ENCODE measurements at regions not wholly inside any gene's neighbourhood (a gene's known extent, or its start where the extent isn't known, plus 50 kb on each side); places are given as distances from the start of the nearest gene placed in this dataset.

DNA sequence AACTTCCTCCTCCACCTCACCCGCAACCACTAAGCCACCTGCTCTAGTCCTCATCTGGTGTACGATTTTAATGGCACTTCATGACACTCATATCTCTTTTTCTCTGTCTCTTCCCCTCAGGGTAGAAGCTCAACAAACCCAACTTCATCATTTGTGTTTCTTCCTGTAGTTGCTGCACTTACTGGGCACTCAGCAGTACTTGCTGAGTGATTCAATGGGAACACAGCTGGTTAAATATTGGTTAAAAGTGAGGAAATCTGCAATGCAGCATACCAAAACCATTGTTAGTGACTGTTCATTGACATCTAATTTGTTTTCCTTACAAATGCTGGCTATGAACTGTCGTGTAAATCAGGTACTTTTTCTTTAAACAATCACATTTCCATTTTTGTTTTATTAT lies 541.1 kb upstream of the PRMT6 start:
- no peak for DNase-seq

DNA sequence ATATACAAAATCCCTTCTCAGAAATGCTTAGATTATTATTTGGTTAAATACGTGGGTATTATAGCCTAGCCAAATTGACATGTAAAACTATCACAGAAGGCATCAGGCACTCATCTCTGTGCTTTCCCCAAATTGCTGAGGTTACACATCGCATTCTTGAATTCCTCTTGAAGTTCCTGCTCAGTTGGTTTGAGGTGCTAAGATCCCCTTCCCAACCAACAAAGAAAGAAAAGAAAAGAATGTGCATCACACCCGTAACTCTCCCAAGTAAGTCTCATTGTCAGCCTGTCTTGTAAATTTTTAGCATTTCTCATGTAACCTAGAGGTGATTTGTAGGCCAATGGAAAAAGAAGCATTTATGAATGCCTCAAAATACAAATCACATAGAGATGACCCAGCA lies 539.2 kb upstream of the PRMT6 start:
- no peak for DNase-seq

DNA sequence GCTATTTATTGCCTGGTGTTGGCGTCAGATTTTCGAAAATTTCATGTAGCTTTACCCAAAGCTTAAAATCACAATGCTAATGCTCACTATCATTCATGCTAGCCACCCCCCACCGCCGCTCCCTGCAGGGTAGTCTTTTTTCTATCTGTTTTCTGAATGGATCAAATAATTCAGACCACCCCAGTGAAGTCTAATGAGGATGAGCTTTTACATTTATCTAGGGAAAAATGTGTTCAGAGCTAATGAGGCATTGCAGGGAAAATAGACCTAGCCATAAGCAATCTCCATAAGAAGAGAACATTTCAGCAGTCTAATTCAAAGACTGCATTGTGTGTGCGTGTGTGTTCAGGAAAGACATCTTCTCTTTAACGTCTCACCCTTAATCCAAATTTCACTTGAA lies 533.0 kb upstream of the PRMT6 start:
- DNase-seq: no peak

DNA sequence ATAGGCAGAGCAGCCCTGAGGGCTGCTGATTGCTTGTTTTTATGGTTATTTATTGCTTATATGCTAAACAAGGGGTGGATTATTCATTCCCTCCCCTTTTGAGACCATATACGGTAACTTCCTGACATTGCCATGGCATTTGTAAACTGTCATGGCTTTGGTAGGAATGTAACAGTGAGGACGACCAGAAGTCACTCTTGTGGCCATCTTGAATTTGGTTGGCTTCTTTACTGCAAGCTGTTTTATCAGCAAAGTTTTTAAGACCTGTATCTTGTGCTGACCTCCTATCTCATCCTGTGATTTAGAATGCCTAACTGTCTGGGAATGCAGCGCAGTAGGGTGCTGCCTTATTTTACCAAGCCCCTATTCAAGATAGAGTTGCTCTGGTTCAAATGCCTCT lies 531.8 kb upstream of the PRMT6 start:
- DNase-seq: no peak

DNA sequence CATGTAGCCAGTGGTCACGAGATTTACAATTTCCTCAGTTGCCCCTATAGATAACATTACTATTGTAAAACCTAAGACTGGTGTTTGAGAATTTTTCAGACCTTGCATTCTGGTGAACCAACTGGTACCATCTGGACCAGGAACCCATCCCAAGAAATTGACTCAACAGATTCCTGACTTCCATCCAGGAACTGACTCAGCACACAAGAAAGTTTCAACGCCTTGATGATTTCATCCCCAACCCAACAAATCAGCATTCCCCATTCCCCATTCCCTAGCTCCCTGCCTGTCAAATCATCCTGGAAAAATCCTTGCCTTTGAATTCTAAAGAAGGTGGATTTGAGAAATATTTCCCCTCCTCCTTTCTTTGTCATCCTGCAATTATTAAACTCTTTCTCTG lies 529.8 kb upstream of the PRMT6 start:
- DNase-seq: no peak

DNA sequence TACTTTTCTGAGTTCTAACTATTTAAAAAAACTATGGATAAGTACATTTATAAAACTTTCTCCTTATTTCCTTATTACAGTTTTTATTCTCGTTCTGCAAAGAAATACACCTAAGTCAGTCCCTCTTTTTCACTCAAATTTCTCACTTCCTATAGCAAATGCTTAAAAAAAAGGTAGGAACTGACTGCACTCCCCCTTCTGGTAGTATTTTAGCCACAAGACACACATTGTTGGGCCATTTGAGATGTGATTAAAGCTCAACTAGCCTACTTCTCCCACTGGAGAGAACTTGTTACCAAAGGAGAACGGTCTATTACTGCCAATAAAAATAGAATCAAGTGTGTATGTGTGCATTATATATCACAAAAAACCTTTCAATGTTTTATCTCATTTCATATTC lies 521.9 kb upstream of the PRMT6 start:
- DNase-seq: no peak

DNA sequence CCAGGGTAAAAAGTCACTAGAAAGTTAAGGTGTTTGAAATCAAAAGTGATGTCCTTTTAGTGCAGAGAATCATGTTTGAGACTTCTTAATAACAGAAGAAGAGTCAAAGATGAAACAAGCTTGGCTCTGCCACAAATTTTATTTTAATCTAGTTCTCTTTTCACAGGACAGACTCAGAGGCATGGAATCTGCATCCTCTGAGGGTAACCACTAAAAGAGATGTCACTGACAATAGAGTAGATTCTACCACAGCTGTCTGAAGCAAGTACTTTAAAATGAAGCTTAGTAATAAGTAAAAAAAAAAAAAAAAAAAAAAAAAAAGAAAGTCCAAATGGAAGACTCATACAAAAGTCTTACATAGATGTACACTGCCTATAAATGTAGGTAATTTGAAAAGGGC lies 519.7 kb upstream of the PRMT6 start:
- DNase-seq: no peak

DNA sequence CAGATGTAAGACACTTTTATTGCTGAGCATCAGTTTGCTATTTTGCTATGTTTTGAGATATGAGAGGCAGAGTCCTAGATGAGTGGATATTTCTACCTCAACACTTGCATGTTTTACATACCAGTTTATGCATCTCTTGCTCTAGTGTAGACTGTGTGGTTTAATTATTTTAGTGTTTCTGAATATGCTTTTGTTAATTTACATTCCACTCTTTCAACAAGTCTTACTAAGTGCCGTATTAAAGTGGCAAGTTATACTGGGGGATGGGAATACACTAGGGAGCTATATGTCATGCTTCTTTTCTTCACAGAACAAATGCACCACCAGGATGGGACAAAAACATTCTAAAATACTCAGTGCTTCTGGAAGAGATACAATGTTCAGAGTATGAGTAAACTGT lies 507.7 kb upstream of the PRMT6 start:
- DNase-seq: no peak

DNA sequence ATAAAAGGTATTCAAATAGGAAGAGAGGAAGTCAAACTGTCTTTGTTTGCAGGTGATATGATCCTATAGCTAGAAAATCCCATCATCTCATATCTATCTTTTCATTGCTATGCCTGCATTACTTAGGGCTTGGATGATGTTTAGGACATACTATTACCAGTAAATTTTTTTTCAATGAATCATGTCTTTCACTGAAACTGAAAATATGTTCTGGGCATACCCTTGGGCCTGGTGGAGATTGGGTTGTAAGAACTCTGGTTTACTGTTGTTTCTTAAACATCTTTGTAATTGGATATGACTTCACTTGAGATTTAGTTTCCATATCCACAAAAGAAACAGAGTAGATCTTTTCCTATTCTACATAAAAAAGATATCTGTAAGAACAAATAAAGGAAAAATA lies 502.2 kb upstream of the PRMT6 start:
- no peak for DNase-seq

DNA sequence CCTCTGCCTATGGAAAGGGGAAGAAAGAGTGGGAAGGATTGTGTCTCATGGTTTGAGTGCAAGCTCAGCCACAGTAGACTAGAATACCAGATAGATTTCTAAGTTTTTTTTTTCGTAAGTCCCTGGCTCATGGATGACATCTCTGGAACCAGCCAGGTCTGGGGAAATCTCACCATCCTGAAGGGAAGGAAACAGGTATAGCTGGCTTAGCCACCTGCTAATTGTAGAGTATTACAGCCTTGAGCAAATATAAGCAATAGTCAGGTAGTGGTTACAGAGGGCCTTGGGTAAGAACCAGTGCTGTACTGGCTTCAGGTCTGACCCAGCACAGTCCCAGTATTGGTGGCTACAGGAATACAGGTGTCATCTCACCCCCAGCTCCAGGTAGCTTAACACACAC lies 500.9 kb upstream of the PRMT6 start:
- no peak for DNase-seq

DNA sequence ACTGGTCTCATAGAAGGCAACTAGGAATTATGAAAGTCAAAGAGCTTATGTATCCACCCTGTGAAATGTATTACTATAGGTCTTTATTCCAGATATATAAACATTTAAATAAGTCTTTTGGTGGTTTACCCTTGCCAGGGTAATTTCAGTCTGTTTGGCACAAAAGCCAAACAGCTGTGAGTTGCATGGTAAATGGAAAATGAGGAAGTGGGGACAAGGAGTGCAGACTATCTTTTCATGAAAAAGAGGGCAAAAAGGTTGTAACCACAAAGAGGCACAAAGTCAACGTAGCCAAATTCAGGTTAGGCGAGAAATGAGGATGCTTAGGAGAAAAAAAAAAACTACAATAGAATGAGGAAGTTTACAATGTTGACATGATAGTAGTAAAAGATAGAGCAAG lies 492.3 kb upstream of the PRMT6 start:
- DNase-seq: no peak

DNA sequence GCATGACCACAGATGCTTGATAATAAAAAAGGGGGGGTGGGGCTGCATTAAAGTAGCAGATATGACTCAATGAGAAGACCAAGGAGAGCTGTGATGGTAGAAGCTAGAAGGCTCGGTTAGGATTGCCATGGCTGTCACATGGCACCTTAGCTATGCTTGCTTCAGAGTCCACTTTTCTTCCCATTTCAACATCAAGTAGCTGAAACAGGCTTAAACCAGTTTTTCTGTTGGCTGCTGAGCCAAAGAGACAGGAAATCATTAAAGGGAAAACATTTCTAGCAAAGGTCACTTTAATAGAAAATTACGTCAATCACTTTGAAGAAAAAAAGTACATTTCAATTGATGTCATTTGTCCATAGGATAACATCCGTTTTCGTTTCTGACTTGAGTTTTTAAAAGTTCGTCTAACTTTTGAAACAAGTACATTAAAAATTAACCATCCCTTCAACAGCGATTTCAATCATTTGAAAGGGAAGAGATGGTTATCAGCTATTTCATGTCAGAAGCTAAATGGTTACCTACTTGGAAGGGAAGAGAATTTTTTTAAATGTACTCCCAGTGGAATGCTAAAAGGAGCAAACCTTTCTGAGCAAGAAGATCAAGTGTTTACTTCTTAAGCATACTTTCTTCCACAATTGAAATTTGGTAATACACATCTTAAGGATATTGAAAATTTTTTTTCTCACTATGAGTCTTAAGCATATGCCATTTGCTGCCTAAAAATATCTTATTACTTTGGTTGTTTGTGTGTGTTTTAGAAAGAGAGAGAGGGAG lies 488.1 kb upstream of the PRMT6 start:
- no peak for DNase-seq

DNA sequence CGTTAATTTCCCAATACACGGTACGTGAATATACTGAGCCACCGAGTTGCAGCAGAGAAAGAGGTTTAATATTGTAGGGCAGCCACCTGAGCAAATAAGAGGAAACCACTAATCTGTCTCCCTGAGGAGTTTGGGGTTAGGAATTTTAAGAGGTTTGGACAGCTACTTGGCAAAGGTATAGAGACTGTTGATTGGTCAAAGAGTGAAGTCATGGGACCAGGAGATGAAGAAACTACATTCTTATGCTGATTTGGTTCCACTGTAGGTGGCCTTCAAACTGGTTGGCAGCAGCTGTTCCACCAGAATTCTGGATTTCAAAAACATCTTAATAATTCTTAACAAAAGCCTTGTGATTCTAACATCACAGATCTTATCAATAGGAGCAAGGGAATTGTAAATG lies 485.4 kb upstream of the PRMT6 start:
- no peak for DNase-seq

DNA sequence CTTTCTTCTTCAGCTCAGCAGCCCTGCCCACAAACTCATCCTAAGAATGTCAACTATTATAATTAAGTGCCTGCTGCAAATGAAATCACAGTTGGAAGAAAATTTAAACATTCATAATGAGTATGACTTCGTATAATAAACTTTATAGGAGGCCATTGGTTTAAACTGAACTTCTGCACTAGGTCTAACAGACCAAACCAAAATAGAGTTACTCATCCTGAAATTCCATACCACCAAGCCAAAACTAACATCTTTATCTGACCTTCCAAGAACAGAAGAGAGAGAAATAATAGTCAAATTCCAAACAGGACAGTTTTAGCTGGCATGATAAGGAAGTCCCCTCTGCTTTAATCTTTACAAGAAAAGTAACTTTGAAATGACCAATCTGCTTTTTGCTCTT lies 472.4 kb upstream of the PRMT6 start:
- DNase-seq: no peak

DNA sequence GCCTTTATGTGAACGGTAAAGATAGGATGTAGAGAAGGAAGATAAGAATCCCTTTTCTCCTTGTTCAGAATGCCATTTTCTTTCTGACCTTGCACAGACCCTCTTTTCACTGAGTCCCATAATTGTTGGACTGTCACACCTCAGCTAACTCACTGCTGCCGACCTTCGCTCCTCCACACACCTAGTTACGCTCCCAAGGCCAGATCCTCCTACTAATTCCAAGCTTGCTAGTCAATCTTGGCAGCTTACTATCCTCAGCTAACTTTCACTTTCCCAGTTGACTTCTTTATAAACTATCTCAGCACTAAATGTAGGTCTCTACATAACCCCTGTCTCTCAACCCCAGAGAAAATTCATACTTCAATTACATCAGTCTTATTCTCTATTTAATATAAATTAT lies 471.8 kb upstream of the PRMT6 start:
- no peak for DNase-seq

DNA sequence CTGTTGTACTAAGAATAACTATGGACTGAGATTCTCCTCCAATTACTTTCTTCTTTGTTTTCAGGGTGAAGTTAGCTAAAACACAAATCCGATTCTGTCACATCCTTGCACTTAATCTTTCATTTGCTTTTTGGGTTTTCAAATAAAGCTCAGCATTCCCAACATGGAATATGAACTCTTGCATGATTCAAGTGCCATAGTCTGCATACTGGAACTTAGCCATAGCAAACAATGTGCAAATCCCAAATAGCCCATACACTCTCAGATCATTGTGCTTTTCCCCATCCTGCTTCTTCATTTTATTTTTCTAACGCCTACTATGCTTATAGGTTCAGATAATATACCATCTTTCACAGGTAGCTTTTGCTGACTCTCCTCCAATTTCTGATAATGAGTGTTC lies 455.8 kb upstream of the PRMT6 start:
- DNase-seq: no peak

DNA sequence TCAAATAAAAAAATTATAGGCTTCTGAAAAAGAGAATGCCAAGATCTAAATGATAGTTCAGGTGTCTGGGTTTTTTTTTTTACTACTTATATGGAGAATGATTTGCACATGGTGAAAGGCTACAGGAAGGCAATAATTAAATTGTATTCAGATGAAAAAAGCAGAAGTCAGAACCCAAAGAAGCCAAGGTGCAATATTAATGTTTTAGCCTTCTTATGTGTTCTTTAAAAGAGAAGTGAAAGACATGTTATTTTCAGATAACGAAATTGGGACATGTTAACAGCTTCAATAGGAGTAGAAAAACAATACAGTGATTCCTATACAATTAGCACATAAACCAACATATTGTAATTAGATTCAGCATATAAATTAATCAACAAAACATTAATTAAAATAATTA lies 452.9 kb upstream of the PRMT6 start:
- no peak for DNase-seq

DNA sequence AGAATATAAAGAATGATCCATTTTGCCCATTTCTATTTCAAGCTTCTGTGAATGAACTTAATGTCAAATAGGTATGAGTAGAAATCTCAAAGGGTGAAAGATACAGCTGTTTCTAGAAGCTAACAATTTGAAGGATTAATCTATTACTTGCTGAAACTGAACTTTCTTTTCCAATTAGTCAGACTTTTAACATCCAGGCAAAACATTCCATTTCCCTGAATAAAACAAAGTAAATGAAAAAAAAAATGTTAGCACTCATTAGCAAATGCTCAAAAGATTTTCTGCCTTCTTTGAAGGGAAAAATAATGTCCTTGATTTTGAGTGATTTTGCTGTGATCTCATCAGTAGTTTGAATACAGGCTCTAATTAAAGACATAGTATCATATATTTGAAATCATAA lies 447.6 kb upstream of the PRMT6 start:
- no peak for DNase-seq

DNA sequence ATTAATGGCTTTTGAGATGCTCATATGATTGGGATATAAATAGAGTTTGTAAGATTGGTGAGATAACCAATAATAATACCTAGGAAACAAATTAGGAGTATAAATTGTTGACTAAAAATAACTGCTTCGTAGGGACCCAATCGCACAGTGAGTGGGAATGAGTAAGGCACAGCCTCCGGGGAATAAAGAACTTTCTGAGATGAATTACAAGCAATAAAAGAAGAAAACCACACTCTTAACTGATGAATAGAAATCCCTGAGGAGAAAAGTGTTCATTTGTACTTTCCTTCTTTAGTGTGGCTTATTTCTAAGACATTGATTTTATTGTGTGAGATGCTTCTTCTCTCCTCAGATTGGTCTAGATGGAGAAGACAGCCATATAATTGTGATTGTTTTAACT lies 443.4 kb upstream of the PRMT6 start:
- no peak for DNase-seq

DNA sequence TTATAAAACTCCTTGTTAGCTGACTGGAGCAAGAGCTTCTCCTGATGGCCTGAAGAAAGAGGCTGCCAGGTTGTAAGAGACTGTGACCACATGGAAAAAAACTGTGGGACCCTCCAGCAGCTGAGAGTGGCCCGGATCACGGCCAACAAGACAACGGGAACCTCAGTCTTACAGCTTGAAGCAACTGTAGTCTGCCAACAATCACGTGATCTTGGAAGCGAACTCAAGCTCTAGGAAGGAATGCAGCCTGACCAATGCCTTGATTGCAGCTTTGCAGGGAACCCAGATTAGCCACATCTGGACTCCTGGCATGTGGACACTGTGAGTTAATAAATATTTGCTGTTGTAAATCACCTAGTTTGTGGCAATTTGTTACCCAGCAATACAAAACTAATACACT lies 442.6 kb upstream of the PRMT6 start:
- DNase-seq: no peak

DNA sequence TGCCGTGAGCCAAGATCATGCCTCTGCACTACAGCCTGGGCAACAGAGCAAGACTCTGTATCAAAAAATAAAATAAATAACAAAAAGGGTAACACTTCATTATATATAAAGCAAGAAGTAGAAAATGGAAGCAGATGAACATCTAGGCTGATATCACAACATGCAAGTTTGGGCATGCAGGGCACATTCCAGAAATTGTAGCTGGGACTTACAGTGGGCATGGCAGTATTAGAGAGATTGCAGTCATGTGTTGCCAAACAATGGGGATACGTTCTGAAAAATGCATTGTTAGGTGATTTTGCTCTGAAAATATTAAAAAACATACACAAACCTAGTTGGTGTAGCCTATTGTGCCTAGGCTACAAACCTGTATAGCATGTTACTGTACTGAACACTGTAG lies 441.0 kb upstream of the PRMT6 start:
- no peak for DNase-seq

DNA sequence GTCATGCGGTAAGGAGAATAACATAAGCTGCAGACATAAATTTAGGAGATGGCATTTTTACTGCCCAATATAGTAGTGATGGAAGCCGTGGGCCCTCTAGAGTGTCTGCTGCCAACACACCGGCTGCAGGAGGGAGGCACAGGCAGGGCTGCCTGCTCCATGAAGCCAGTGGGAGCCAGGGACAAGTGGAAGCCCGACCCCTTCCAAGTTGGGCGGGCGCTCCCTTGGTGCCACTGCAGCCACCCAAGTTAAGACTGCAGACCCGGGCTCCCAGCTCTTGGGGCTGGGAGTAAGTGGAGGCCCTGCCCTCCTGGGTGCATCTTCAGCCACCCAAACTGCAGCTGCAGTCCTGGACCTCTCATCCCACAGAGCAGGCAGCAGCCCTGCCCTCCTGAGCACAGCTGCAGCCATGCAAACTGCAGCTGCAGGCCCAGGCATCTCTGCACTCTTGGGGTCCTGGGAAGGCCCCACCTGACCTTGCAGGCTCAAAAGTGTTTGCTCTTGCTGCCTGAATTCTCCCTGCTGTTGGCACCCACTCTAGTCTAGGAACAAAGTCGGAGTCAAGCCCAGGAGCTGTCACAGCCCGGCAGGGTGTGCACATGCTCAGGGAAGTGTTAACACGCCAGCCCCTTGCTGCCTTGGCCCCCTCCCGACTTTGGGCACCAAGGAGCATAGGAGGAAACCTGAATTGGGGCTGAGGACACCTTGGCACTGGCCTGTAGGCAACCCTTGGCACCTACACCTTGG lies 437.2 kb upstream of the PRMT6 start:
- DNase-seq: no peak

DNA sequence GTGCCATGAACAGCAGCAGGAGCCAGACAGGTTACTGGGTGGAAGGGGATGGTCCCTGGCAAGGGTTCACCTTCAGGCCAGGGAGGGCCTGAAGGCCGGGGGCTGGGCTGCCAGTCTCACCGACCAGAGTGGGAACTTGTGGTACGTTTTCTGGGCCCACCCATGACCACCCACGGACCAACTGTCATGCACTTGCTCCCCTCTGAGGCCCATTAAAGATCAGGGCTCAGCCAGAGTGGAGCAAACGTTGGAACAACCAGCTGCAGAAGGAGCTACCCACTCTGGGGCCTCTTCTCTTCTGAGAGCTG lies 436.7 kb upstream of the PRMT6 start:
- no peak for DNase-seq

DNA sequence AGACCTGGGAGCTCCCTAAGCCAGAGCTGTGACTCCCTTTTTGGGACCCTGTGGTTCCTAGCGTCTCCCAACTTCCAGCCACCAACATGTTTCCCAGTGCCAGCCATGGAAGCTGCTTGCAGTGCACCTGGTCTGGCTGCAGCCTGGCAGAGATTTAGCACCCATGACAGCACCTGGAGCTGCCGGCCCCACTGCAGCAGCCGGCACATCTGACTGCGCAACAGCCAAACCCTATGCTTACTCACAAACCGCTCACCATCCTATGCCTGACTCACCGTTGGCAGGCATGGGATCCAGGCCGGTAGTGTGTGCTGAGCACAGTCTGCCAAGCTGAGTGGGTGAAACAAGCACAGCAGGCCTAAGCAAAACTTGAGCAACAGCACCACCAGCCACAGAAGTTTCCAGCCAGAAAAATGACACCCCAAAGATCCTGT lies 435.9 kb upstream of the PRMT6 start:
- no peak for DNase-seq

DNA sequence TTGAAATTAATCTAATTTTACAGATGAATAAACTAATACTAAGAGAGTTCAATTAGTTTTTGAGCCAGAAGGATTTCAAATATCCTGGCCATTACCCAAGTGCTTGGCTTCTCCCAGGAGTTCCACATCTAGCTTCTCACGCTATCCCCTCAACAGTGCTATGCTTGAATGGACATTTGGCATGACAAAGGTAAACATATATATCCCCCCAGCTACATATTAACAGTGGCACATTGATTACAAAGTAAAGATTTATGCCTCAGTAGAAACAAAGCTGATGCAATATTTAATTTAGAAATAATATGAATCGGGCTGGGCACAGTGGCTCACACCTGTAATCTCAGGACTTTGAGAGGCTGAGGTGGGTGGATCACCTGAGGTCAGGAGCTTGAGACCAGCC lies 434.6 kb upstream of the PRMT6 start:
- no peak for DNase-seq
